ENCODE measurements at regions not wholly inside any gene's neighbourhood (a gene's known extent, or its start where the extent isn't known, plus 50 kb on each side); places are given as distances from the start of the nearest gene placed in this dataset.
"Not testable (repeated sequence)": the region's sequence is repeated elsewhere in the genome, so short reads cannot be mapped to it uniquely, and the experiment has no call there.

GRCh38 chr14:80055667-80056496 is 155.4 kb downstream of the DIO2 start:
- peak; percentile 42 for DNase-seq

- no peak for DNase-seq
These were observed 156.1 kb downstream of the DIO2 start for GRCh38 chr14:80055226-80055625.

GRCh38 chr14:80054020-80054419 is 157.3 kb downstream of the DIO2 start:
- no peak for DNase-seq

GRCh38 chr14:80049055-80049454 is 162.2 kb downstream of the DIO2 start:
- no peak for DNase-seq

- DNase-seq, result no peak
These were observed 163.5 kb downstream of the DIO2 start for GRCh38 chr14:80047761-80048160.

GRCh38 chr14:80037349-80037748 is 174.0 kb downstream of the DIO2 start:
- DNase-seq, result no peak

GRCh38 chr14:80024417-80024816 is 186.9 kb downstream of the DIO2 start:
- DNase-seq, result no peak

GRCh38 chr14:80018476-80018875 is 192.8 kb downstream of the DIO2 start:
- DNase-seq, result not testable (repeated sequence)

- DNase-seq, result no peak
These were observed 193.5 kb downstream of the DIO2 start for GRCh38 chr14:80017795-80018194.

GRCh38 chr14:80010245-80010644 is 201.1 kb downstream of the DIO2 start:
- not testable (repeated sequence) for DNase-seq

GRCh38 chr14:80005561-80005960 is 205.7 kb downstream of the DIO2 start:
- no peak for DNase-seq

- DNase-seq, result no peak
These were observed 206.4 kb downstream of the DIO2 start for GRCh38 chr14:80004871-80005270.

- DNase-seq, result no peak
These were observed 208.2 kb downstream of the DIO2 start for GRCh38 chr14:80003138-80003537.

GRCh38 chr14:79997509-79998208 is 213.6 kb downstream of the DIO2 start:
- no peak for DNase-seq

- DNase-seq, result no peak
These were observed 218.7 kb downstream of the DIO2 start for GRCh38 chr14:79992407-79993198.

GRCh38 chr14:79991866-79992265 is 219.4 kb downstream of the DIO2 start:
- DNase-seq, result no peak

- DNase-seq, result no peak
These were observed 221.3 kb downstream of the DIO2 start for GRCh38 chr14:79989990-79990389.

- no peak for DNase-seq
These were observed 225.1 kb downstream of the DIO2 start for GRCh38 chr14:79986251-79986650.

- no peak for DNase-seq
These were observed 239.1 kb downstream of the DIO2 start for GRCh38 chr14:79972230-79972629.

- DNase-seq, result no peak
These were observed 240.0 kb downstream of the DIO2 start for GRCh38 chr14:79971330-79971729.

GRCh38 chr14:79967453-79967852 is 243.9 kb downstream of the DIO2 start:
- no peak for DNase-seq

GRCh38 chr14:79967001-79967400 is 244.3 kb downstream of the DIO2 start:
- no peak for DNase-seq

GRCh38 chr14:79965896-79966295 is 245.4 kb downstream of the DIO2 start:
- no peak for DNase-seq

- no peak for DNase-seq
These were observed 250.1 kb downstream of the DIO2 start for GRCh38 chr14:79961197-79961596.
